ENCODE measurements at regions not wholly inside any gene's neighbourhood (a gene's known extent, or its start where the extent isn't known, plus 50 kb on each side); places are given as distances from the start of the nearest gene placed in this dataset.

DNA sequence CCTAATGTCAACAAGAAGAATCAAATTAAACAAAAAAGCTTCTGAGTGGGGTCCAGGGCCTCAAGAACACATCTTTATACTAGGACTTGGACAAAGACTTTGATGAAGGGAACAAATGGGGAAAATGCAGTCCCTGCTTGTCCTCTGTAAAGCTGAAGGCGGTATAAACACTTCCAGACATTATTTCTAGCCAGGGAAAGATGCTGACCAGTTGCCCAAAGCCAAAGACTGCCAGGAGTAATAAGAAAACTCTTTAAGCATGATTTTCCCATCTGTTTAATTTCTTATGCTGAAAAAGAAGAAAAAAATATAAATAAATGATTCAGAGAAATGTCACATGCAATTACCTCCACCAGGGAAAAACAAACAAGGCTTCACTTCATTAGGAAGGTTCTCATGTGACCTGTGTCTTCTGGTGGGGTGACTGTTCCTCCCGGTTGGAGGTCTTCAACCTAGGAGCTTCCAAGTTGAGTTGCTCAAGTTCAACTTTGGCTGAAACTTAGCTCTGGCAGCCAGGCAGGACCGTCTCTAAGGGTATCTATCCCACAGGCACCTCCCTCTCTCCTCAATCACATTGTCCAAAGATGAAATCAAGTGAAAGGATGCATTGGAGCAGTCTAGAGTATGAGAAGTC is 65.2 kb upstream of the KCNE2 start:
- Histone ChIP-seq H3K27ac (ENCODE audit: low read depth, low read length) (no peak overlapping the region), H3K27me3 (ENCODE audit: control insufficient read depth, insufficient read depth, low read length) (peaks cover 10% of the 10 kb centered on the region), H3K9me3 (ENCODE audit: control insufficient read depth, insufficient read depth, low read length) (no peaks in the 10 kb centered on the region), H3K4me3 (ENCODE audit: low read depth, low read length) (no peak overlapping the region)
- CTCF ChIA-PET = no interaction called here
- POLR2A ChIA-PET = no interaction called here
- TF ChIP-seq, protein P1, sequence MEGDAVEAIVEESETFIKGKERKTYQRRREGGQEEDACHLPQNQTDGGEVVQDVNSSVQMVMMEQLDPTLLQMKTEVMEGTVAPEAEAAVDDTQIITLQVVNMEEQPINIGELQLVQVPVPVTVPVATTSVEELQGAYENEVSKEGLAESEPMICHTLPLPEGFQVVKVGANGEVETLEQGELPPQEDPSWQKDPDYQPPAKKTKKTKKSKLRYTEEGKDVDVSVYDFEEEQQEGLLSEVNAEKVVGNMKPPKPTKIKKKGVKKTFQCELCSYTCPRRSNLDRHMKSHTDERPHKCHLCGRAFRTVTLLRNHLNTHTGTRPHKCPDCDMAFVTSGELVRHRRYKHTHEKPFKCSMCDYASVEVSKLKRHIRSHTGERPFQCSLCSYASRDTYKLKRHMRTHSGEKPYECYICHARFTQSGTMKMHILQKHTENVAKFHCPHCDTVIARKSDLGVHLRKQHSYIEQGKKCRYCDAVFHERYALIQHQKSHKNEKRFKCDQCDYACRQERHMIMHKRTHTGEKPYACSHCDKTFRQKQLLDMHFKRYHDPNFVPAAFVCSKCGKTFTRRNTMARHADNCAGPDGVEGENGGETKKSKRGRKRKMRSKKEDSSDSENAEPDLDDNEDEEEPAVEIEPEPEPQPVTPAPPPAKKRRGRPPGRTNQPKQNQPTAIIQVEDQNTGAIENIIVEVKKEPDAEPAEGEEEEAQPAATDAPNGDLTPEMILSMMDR (IDR thresholded peaks at IDR 0.05; ENCODE audit: low read depth, low read length) = no peak
- DNase-seq (ENCODE audit: low read depth, low spot score) = no peak

DNA sequence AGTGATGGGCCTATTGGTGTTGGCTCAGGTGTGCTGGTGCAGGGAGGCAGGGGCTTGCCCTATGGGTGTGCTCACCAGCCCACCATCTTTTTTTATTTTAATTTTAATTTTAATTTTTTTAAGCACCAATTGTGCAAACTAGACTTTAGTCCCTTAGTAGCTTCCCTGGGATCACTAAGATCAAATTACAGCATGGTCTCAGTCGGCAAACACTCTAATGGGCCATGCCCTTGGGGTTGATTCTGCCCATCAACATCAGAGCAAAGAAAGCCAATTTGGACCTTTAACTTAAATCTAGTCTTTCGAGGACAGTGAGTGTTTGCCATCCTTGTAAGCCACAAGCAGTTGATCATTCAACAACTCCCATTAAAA is 64.7 kb upstream of the KCNE2 start:
- CTCF ChIA-PET = no interaction called here
- peaks cover 10% of the 10 kb centered on the region for H3K27me3 ChIP-seq (ENCODE audit: control insufficient read depth, insufficient read depth, low read length)
- H3K9me3 ChIP-seq (ENCODE audit: control insufficient read depth, insufficient read depth, low read length) = no peaks in the 10 kb centered on the region
- no peak overlapping the region for H3K27ac ChIP-seq (ENCODE audit: low read depth, low read length)
- no peak overlapping the region for H3K4me3 ChIP-seq (ENCODE audit: low read depth, low read length)
- DNase-seq (ENCODE audit: low read depth, low spot score) = no peak
- TF ChIP-seq, protein P1 (IDR thresholded peaks at IDR 0.05; ENCODE audit: low read depth, low read length) = no peak
- POLR2A ChIA-PET = no interaction called here

DNA sequence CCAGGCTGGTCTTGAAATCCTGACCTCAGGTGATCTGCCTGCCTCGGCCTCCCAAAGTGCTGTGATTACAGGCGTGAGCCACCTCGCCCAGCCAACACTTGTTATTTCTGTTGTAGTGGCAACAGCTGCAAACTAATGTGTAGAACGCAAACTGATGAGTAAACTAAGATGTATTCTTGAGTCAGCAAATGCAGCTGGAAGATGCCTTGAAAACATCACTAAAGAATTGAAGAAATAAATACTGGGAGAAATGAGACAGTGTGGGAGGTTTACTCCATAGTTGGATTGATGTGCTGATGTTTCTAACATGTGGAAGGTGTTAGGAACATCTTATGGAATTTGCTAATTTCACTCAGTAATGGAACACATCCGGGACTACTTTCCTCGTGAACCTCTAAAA is 61.3 kb upstream of the KCNE2 start:
- Histone ChIP-seq H3K9me3 (ENCODE audit: control insufficient read depth, insufficient read depth, low read length) (no peaks in the 10 kb centered on the region), H3K4me3 (ENCODE audit: low read depth, low read length) (no peak overlapping the region), H3K27ac (ENCODE audit: low read depth, low read length) (no peak overlapping the region), H3K27me3 (ENCODE audit: control insufficient read depth, insufficient read depth, low read length) (peaks cover 12% of the 10 kb centered on the region)
- TF ChIP-seq, protein P1 (IDR thresholded peaks at IDR 0.05; ENCODE audit: low read depth, low read length) = no peak
- DNase-seq (ENCODE audit: low read depth, low spot score) = no peak
- POLR2A ChIA-PET = no interaction called here
- CTCF ChIA-PET = no interaction called here

DNA sequence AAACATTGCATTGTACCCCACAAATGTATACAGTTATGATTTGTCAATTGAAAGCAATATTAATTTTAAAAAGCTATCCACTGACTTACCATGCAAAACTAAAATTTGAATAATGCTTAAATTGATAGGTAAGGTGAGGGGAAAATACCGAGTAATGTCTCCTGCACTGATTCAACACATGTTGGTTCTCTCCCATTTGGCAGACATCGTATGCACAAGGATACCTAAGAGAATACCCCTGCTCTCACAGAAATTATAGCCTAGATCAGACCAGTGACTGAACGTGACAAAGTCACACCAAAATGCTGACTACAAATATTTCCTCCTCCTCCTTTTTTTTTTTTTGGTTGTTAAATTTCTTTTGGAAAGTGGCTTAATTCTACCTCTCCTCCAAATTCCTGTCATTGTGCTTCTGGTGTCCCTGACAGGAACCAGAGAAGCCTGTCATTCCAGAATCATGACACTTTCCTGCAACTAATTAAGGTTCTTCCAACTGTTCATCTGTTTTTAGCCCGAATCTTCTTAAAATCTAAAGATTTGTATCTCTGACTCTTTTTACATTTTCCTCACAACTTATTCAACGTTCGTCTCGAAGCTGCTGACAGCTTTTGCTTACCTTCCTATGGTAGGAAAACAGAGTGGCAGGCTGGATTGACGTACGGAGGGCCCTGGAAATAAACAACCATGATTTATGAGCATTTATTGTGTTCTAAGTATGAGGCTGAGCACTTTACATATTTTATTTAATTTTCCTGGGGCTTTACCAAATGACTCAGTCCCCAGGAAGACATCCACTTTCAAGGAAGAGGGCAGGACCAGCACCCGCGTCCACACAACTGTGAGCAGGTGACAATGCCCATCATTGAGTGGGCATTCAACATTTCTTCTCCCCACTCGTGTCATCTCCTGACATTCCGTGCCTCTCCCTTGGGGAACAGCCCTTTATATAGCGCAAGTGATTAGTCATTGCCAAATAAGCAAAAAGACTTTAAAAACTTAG is 57.9 kb upstream of the KCNE2 start:
- TF ChIP-seq, protein P1 (IDR thresholded peaks at IDR 0.05; ENCODE audit: low read depth, low read length) = no peak
- POLR2A ChIA-PET = no interaction called here
- Histone ChIP-seq H3K9me3 (ENCODE audit: control insufficient read depth, insufficient read depth, low read length) (no peaks in the 10 kb centered on the region), H3K27ac (ENCODE audit: low read depth, low read length) (no peak overlapping the region), H3K4me3 (ENCODE audit: low read depth, low read length) (no peak overlapping the region), H3K27me3 (ENCODE audit: control insufficient read depth, insufficient read depth, low read length) (peaks cover 10% of the 10 kb centered on the region)
- DNase-seq (ENCODE audit: low read depth, low spot score) = no peak
- CTCF ChIA-PET = no interaction called here

DNA sequence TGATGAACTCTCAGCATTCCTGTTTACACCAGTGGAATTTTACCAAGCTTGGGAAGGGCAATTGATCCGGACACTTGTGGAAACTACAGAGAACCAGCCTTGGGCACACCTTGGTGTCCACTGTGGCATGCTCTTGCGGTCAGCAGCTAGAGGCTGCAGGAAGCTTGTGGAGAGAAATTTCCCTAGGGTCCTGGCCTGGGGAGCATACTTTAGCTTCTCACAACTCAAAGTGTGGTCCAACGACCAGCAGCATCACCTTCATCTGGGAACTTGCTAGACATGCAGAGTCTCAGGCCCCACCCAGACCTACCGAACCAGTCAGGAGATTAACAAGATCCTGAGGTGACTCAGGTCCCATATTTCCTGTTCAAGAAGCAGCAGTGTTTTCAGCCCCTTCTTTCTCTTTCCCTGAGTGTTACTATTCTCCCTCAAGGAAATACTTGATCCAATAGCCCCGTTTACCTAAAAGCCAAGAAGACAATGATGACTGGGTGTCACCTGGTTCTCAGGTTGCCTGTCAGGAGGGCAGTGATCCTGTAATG is 55.7 kb upstream of the KCNE2 start:
- no peak for DNase-seq (ENCODE audit: low read depth, low spot score)
- H3K9me3 ChIP-seq (ENCODE audit: control insufficient read depth, insufficient read depth, low read length) = no peaks in the 10 kb centered on the region
- TF ChIP-seq, protein P1 (IDR thresholded peaks at IDR 0.05; ENCODE audit: low read depth, low read length) = no peak
- POLR2A ChIA-PET = no interaction called here
- CTCF ChIA-PET = no interaction called here
- H3K27me3 ChIP-seq (ENCODE audit: control insufficient read depth, insufficient read depth, low read length) = peaks cover 8% of the 10 kb centered on the region
- H3K4me3 ChIP-seq (ENCODE audit: low read depth, low read length) = no peak overlapping the region
- no peak overlapping the region for H3K27ac ChIP-seq (ENCODE audit: low read depth, low read length)
